T-helper 2 cell treated with Interferon-gamma antibody and Interleukin-4, amounts not matched to agents 100 ng/mL and 5 ng/mL, for 36 hours (primary cell): ENCODE measurements at regions not wholly inside any gene's neighbourhood (a gene's known extent, or its start where the extent isn't known, plus 50 kb on each side); places are given as distances from the start of the nearest gene placed in this dataset.

ENCODE experiments used
- intact Hi-C: fragments of 100-400 bp; cut with micrococcal nuclease; formaldehyde crosslinking; loops from one replicate; pipeline ENCODE4 v1.15.1; 2023

DNA sequence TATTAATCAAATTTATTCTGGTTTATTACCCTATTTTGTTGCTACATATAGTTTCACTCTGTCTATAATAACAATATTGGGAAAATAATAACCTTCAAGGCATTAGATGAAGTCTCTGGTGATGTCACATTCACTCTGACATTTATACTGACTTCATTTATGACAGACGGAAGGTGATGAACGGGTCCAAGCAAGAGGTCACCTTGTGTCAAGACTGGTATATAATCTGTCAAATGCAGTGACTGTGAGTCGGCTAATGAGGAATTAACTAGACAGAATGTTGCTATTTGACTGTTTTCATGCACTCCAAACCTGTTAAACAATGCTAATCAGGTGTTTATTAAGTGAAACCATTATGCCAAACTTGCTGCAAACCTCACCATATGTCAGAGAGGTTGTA is 800.5 kb upstream of the KLHL1 start:
- intact Hi-C loops: no loop called here

GRCh38 chr13:70905035-70905434 is 796.8 kb upstream of the KLHL1 start:
- intact Hi-C loops: no loop called here

- intact Hi-C loops: no loop called here
These were observed 787.9 kb upstream of the KLHL1 start for GRCh38 chr13:70896136-70896535.

GRCh38 chr13:70895599-70895998 is 787.3 kb upstream of the KLHL1 start:
- intact Hi-C loops: no loop called here

- intact Hi-C loops: no loop called here
These were observed 786.0 kb upstream of the KLHL1 start for GRCh38 chr13:70894258-70894657.

GRCh38 chr13:70893832-70894231 is 785.6 kb upstream of the KLHL1 start:
- intact Hi-C loops: no loop called here

DNA sequence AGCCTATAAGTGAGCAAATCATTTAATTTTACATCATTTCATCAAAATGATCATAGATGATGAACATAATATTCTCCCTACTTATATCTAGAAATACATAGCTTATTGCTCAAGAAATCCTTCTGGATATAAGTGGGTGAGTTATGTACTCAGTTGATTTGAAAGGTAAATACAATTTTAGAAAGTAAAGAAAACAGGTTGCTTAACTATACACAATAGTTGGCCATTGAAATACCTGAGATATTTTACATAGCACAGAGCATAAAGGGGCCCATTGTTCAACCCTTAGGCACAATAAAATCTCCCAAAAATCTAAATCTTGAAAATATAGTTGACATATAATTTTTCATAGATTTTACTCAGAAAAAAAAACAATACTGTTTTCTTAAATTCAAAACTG is 782.0 kb upstream of the KLHL1 start:
- intact Hi-C loops: no loop called here

- intact Hi-C loops: no loop called here
These were observed 780.9 kb upstream of the KLHL1 start for GRCh38 chr13:70889163-70889562.

GRCh38 chr13:70884196-70884595 is 775.9 kb upstream of the KLHL1 start:
- intact Hi-C loops: no loop called here

- intact Hi-C loops: no loop called here
These were observed 766.4 kb upstream of the KLHL1 start for GRCh38 chr13:70874636-70875035.

- intact Hi-C loops: no loop called here
These were observed 756.5 kb upstream of the KLHL1 start for GRCh38 chr13:70864731-70865130.

DNA sequence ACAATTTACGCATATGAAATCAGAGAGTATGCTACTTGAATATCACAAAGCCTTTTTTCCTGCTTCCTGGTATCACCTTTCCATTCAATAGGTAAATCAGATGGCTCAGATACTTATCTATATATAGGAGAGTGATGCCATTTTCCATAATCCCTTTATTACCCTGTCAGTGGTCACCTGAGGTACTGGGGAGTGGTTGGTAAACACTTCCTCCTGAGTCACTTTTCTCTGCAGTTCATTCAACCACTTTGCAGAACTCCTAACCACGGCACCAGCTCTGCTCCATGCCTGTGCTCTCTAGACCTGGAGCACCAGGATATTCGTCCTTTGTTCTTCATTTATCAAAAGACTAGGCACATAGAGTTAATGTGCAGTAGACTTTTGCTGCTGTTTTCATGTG is 748.5 kb upstream of the KLHL1 start:
- intact Hi-C loops: no loop called here

DNA sequence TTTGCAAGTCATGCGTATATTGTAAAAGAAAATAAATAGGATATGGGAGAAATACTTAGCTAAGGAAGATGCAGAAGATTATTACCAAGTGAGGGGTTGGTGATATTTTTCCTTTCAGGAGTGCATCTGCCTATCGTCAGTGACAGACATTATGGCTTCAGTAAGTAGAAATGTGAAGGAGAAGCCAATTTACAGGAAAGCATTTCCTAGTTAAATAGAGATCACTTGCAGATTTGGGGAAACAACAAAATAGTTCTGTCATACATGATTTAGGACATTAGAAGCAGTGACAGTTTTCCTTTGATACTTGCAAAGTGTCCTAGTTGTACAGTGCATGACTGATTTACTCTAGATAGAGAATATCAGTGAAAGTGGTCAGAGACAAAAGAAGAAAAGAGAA is 747.8 kb upstream of the KLHL1 start:
- intact Hi-C loops: no loop called here

GRCh38 chr13:70849222-70849621 is 741.0 kb upstream of the KLHL1 start:
- intact Hi-C loops: no loop called here

GRCh38 chr13:70844391-70845108 is 736.3 kb upstream of the KLHL1 start:
- intact Hi-C loops: no loop called here

- intact Hi-C loops: no loop called here
These were observed 733.9 kb upstream of the KLHL1 start for GRCh38 chr13:70842062-70842644.

DNA sequence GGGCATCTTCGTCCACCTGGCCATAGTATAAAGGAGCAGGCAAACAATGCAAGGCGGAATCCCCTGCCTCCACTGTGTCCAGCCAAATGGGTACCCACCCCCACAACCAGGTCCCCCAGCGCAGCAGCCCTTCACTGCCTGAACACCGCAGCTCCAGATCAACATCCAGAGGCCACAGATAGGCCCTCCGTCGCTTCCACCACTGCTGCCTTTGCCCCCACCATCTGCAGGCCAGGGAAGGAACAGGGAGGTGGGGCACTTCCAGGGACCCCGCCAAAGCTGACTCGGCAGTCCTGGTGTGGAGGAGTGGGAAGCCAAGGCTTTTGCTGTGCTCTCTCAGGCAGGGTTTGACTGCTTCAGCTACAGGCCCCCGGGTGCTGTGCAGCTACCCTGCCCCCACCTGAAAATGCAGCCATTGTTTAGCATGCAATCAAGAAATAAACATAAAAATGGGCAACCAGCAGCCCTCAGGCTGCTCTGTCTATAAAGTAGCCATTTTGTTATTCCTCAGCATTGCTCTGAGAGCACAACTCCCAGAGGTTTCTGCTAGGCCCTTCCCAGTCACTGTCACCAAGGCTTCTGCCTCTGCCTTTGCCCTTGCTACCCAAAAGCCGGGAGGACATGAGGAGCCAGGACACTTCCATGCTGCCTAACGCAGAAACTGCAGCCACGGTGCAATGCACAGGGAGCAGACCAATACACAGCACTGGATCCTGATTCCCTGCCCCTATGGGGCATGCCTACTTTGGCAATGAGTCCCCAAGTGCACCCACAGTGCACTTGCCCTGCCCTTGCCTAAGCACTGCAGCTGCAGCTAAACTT is 733.2 kb upstream of the KLHL1 start:
- intact Hi-C loops: no loop called here

DNA sequence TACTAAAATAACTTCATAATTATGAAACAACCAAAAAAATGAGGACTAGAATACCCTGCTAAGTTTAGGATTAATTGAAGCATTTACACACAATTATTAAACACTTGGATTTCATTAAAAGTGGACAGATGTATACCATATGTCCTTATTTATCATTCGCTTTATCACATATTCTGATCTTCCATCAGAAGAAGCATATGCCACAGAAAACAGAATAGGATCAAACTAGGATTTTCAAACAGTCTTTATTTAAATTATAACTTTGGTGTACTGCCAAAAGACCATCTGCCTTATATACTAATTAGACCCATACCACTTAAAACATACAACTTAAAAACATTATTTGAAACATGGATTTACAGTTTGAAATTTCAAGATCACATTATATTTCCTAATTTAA is 727.1 kb upstream of the KLHL1 start:
- intact Hi-C loops: no loop called here

GRCh38 chr13:70829748-70830147 is 721.5 kb upstream of the KLHL1 start:
- intact Hi-C loops: no loop called here

- intact Hi-C loops: no loop called here
These were observed 709.3 kb upstream of the KLHL1 start for GRCh38 chr13:70817576-70817975.

DNA sequence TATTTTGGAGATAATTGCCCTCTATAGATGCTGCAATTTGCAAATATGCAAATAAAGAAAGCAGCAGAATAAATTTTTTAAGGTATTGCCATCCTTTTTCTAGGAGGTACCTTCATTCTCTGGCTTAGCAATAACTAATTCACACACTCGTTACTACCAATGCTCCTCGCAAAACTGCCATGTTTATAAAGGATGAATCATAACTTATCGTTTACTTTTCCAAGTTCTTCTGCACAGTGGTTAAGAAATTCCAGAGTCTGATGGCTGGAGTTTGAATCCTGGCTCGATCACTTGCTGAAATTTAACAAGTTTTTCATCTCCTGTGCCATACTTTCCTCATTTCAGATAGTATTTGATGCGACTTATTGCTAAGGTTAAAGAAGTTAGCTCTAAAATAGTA is 708.6 kb upstream of the KLHL1 start:
- intact Hi-C loops: no loop called here

- intact Hi-C loops: no loop called here
These were observed 706.4 kb upstream of the KLHL1 start for GRCh38 chr13:70814684-70815083.

GRCh38 chr13:70812481-70812880 is 704.2 kb upstream of the KLHL1 start:
- intact Hi-C loops: no loop called here
